ENCODE measurements at regions not wholly inside any gene's neighbourhood (a gene's known extent, or its start where the extent isn't known, plus 50 kb on each side); places are given as distances from the start of the nearest gene placed in this dataset.

DNA sequence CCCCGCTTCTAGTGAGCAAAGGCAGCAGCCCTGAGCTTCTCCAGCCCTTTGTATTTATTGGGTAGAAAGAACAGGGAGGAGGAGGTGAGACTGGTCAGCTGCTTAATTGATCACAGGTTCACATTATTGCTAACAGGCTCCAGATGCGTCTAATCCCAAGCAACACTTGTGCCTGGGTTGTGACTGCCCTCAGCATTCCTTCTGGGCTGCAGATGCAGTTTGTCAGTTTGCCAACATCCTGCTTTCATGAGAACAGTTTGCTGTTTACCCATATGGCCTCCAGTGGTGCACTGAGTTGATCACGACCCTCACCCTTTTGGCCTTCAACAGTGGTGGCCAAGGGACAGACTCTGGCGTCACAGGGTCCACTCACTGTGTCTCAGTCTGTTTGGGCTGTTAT is 159.5 kb upstream of the ZNF516 start:
- H3K4me3 ChIP-seq (ENCODE audit: low read depth in 1 of 2, low read length in 1 of 2) = no peak overlapping the region
- H3K27ac ChIP-seq = no peak overlapping the region
- no peaks in the 10 kb centered on the region for H3K4me1 ChIP-seq (ENCODE audit: control insufficient read depth in 1 of 2, insufficient read depth in 1 of 2, low read depth in 1 of 2, low read length in 1 of 2)
- peaks cover 55% of the 10 kb centered on the region for H3K27me3 ChIP-seq
- TF ChIP-seq, protein P1, sequence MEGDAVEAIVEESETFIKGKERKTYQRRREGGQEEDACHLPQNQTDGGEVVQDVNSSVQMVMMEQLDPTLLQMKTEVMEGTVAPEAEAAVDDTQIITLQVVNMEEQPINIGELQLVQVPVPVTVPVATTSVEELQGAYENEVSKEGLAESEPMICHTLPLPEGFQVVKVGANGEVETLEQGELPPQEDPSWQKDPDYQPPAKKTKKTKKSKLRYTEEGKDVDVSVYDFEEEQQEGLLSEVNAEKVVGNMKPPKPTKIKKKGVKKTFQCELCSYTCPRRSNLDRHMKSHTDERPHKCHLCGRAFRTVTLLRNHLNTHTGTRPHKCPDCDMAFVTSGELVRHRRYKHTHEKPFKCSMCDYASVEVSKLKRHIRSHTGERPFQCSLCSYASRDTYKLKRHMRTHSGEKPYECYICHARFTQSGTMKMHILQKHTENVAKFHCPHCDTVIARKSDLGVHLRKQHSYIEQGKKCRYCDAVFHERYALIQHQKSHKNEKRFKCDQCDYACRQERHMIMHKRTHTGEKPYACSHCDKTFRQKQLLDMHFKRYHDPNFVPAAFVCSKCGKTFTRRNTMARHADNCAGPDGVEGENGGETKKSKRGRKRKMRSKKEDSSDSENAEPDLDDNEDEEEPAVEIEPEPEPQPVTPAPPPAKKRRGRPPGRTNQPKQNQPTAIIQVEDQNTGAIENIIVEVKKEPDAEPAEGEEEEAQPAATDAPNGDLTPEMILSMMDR (IDR thresholded peaks at IDR 0.05) = no peak
- H3K9me3 ChIP-seq = no peaks in the 10 kb centered on the region
- H3K36me3 ChIP-seq = no peaks in the 10 kb centered on the region

DNA sequence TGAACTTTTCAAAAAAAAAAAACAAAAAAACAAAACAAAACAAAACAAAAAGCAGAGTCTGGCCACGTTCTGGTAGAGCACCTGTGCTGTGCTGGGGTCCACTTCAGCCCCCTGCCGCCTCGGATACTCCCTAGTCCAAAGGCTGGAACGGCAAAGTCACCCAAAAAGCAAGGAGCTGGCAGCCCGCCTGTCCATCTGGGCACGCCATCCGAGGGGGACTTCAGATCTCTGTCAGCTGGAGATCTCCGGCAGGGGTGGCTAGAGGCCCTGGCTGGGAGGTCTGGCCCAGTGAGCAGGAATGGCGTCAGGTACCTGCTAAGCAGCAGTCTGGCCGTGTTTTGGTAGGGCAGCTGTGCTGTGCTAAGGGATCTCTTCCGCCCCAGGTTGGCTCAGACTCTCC is 152.3 kb upstream of the ZNF516 start:
- Histone ChIP-seq H3K9me3 (no peaks in the 10 kb centered on the region), H3K27ac (no peak overlapping the region), H3K4me3 (ENCODE audit: low read depth in 1 of 2, low read length in 1 of 2) (no peak overlapping the region), H3K36me3 (no peaks in the 10 kb centered on the region), H3K27me3 (peaks cover 19% of the 10 kb centered on the region), H3K4me1 (ENCODE audit: control insufficient read depth in 1 of 2, insufficient read depth in 1 of 2, low read depth in 1 of 2, low read length in 1 of 2) (no peaks in the 10 kb centered on the region)
- TF ChIP-seq, protein P1 (IDR thresholded peaks at IDR 0.05) = no peak

DNA sequence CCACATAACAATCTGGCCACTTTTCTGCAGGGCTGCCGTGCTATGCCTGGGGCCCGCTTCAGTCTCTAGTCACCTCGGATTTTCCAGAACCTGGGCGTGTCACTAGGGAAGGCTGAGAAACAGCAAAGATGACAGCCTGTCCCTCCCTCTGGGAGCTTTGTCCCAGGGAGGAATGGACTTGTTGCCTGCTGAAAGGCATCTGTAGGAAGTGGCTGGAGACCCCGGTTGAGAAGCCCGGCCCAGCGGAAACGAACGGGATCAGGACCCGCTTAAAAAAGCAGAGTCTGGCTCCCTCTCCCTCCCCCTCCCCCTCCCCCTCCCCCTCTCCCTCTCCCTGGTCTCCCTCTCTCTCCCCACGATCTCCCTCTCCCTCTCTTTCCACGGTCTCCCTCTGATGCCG is 149.5 kb upstream of the ZNF516 start:
- H3K36me3 ChIP-seq = no peaks in the 10 kb centered on the region

DNA sequence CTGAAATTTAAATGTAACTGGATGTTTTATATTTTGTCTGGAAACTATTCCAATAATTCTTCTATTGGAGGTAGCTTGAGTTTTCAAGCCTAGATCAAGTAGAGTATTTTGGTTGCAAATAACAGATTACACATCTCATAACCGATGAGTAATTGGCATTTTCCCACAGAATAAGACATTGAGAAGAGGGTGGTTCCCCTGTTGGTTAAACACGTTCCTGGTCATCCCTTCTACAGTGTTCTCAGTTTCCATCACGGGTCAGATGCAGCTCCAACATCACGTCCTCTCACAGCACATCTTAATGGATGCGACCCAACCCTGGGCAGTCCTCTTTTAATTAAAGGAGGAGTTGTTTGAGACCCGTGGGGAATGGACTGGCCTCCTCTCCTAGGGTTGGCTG is 149.0 kb upstream of the ZNF516 start:
- H3K27ac ChIP-seq = no peak overlapping the region
- no peak overlapping the region for H3K4me3 ChIP-seq (ENCODE audit: low read depth in 1 of 2, low read length in 1 of 2)
- no peaks in the 10 kb centered on the region for H3K4me1 ChIP-seq (ENCODE audit: control insufficient read depth in 1 of 2, insufficient read depth in 1 of 2, low read depth in 1 of 2, low read length in 1 of 2)
- no peaks in the 10 kb centered on the region for H3K36me3 ChIP-seq
- H3K9me3 ChIP-seq = no peaks in the 10 kb centered on the region
- TF ChIP-seq, protein P1 (IDR thresholded peaks at IDR 0.05) = no peak
- H3K27me3 ChIP-seq = peaks cover 5% of the 10 kb centered on the region

More for the DNA sequence above, 149.5 kb upstream of the ZNF516 start:
- H3K27ac ChIP-seq = no peak overlapping the region
- no peaks in the 10 kb centered on the region for H3K9me3 ChIP-seq
- H3K4me3 ChIP-seq (ENCODE audit: low read depth in 1 of 2, low read length in 1 of 2) = no peak overlapping the region
- TF ChIP-seq, protein P1 (IDR thresholded peaks at IDR 0.05) = no peak
- H3K27me3 ChIP-seq = peaks cover 5% of the 10 kb centered on the region
- no peaks in the 10 kb centered on the region for H3K4me1 ChIP-seq (ENCODE audit: control insufficient read depth in 1 of 2, insufficient read depth in 1 of 2, low read depth in 1 of 2, low read length in 1 of 2)

DNA sequence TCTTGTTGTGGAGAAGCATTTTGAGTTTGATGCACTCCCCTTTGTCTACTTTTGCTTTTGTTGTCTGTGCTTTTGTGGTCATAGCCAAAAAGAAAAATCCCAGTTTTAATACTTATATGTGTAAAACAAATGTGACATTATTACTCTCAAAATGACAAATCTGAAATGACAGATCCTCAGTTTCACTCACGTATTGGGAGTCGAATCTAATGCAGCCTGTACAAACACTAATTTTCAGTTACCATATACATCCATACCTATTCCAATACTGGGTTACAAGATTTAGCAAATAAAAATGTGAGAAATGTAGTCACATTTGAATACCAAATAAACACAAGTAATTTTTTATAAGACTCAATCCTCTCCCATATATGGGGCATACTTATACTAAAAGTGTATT is 148.2 kb upstream of the ZNF516 start:
- Histone ChIP-seq H3K36me3 (no peaks in the 10 kb centered on the region), H3K27me3 (peaks cover 5% of the 10 kb centered on the region), H3K27ac (no peak overlapping the region), H3K4me1 (ENCODE audit: control insufficient read depth in 1 of 2, insufficient read depth in 1 of 2, low read depth in 1 of 2, low read length in 1 of 2) (no peaks in the 10 kb centered on the region), H3K4me3 (ENCODE audit: low read depth in 1 of 2, low read length in 1 of 2) (no peak overlapping the region), H3K9me3 (no peaks in the 10 kb centered on the region)
- TF ChIP-seq, protein P1 (IDR thresholded peaks at IDR 0.05) = no peak

DNA sequence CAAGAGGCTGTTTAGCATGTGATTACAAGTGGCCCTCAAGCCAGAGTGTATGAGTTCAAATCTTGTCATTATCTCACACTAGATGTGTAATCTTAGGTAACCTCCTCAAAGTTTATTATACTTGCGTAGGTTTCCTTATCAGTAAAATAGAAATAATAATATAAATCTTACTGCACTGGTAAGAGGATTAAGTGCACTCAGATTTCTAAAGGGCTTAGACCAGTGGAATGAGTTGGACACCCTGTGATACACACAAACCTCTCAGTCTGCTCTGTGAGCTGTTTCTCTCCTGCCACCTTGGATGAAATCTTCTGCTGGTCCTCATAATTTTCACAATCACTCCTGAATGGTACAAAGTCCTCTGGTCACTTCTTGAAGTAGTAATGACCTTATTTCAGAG is 145.4 kb upstream of the ZNF516 start:
- Histone ChIP-seq H3K27ac (no peak overlapping the region), H3K4me1 (ENCODE audit: control insufficient read depth in 1 of 2, insufficient read depth in 1 of 2, low read depth in 1 of 2, low read length in 1 of 2) (no peaks in the 10 kb centered on the region), H3K36me3 (no peaks in the 10 kb centered on the region), H3K27me3 (no peaks in the 10 kb centered on the region), H3K4me3 (ENCODE audit: low read depth in 1 of 2, low read length in 1 of 2) (no peak overlapping the region), H3K9me3 (no peaks in the 10 kb centered on the region)
- TF ChIP-seq, protein P1 (IDR thresholded peaks at IDR 0.05) = no peak
